Nephron progenitor cell (in vitro differentiated cells): ENCODE measurements at regions not wholly inside any gene's neighbourhood (a gene's known extent, or its start where the extent isn't known, plus 50 kb on each side); places are given as distances from the start of the nearest gene placed in this dataset.

Source experiments
- DNase-seq: peaks from one replicate; pipeline ENCODE4 v3.0.0; 2021
- H3K27ac Mint-ChIP-seq: 2 replicates; pipeline ENCODE4 v1.8.0; 2021; ENCODE audit warnings: mild to moderate bottlenecking, moderate library complexity, mixed read lengths
- H3K27me3 Mint-ChIP-seq: 2 replicates; pipeline ENCODE4 v1.8.0; 2021; ENCODE audit warnings: mild to moderate bottlenecking, low read depth, mixed read lengths; ENCODE audit not compliant: poor library complexity
- H3K36me3 Mint-ChIP-seq: 2 replicates; pipeline ENCODE4 v1.8.0; 2021; ENCODE audit warnings: low read depth, mixed read lengths
- H3K4me1 Mint-ChIP-seq: 2 replicates; pipeline ENCODE4 v1.8.0; 2021; ENCODE audit warnings: mixed read lengths
- H3K4me3 Mint-ChIP-seq: 2 replicates; pipeline ENCODE4 v1.8.0; 2021; ENCODE audit warnings: mild to moderate bottlenecking, moderate library complexity, mixed read lengths
- H3K9me3 Mint-ChIP-seq: 2 replicates; pipeline ENCODE4 v1.8.0; 2021; ENCODE audit warnings: mild to moderate bottlenecking, moderate library complexity, mixed read lengths
- CTCF ChIP-seq: fragments of 200-600 bp; sonication (generic); IDR thresholded peaks from 2 replicates; pipeline ENCODE4 v1.5.0; 2021; ENCODE audit warnings: antibody characterized with exemption

GRCh38 chr5:56288873-56289601, 55.9 kb upstream of the ANKRD55 start:
- Mint-ChIP-seq H3K4me1 (no peaks in the 10 kb centered on the region), H3K4me3 (no peak overlapping the region), H3K36me3 (no peaks in the 10 kb centered on the region), H3K27ac (no peak overlapping the region), H3K9me3 (peaks cover 10% of the 10 kb centered on the region), H3K27me3 (peaks cover 8% of the 10 kb centered on the region)
- no peak for TF ChIP-seq CTCF
- DNase-seq, result no peak

- H3K9me3 Mint-ChIP-seq, result peaks cover 3% of the 10 kb centered on the region
- H3K4me3 Mint-ChIP-seq, result no peak overlapping the region
- TF ChIP-seq CTCF, result no peak
- no peaks in the 10 kb centered on the region for H3K4me1 Mint-ChIP-seq
- H3K27ac Mint-ChIP-seq, result no peak overlapping the region
- peaks cover 8% of the 10 kb centered on the region for H3K27me3 Mint-ChIP-seq
- no peaks in the 10 kb centered on the region for H3K36me3 Mint-ChIP-seq
- DNase-seq, result no peak
Measured at GRCh38 chr5:56286015-56286884, 53.1 kb upstream of the ANKRD55 start.

- H3K27ac Mint-ChIP-seq, result no peak overlapping the region
- H3K4me3 Mint-ChIP-seq, result no peak overlapping the region
- TF ChIP-seq CTCF, result no peak
- H3K9me3 Mint-ChIP-seq, result peaks cover 3% of the 10 kb centered on the region
- DNase-seq, result no peak
- H3K27me3 Mint-ChIP-seq, result no peaks in the 10 kb centered on the region
- peaks cover 7% of the 10 kb centered on the region for H3K4me1 Mint-ChIP-seq
- H3K36me3 Mint-ChIP-seq, result no peaks in the 10 kb centered on the region
Measured at GRCh38 chr5:56282951-56283350, 49.8 kb upstream of the ANKRD55 start.
